Progenitor cell of endocrine pancreas (in vitro differentiated cells): ENCODE measurements at regions not wholly inside any gene's neighbourhood (a gene's known extent, or its start where the extent isn't known, plus 50 kb on each side); places are given as distances from the start of the nearest gene placed in this dataset.

Source experiments
- DNase-seq: peaks from one replicate; pipeline ENCODE4 v3.0.0; 2021; ENCODE audit warnings: low spot score; ENCODE audit not compliant: unreplicated experiment
- H3K27ac Mint-ChIP-seq: 2 replicates; pipeline ENCODE4 v1.8.0; 2021; ENCODE audit warnings: mild to moderate bottlenecking, moderate library complexity, mixed read lengths
- H3K27me3 Mint-ChIP-seq: 2 replicates; pipeline ENCODE4 v1.8.0; 2021; ENCODE audit warnings: mixed read lengths
- H3K36me3 Mint-ChIP-seq: 2 replicates; pipeline ENCODE4 v1.8.0; 2022; ENCODE audit warnings: mixed read lengths; ENCODE audit not compliant: insufficient read depth
- H3K4me1 Mint-ChIP-seq: 2 replicates; pipeline ENCODE4 v1.8.0; 2021; ENCODE audit warnings: low read depth, mixed read lengths
- H3K4me3 Mint-ChIP-seq: 2 replicates; pipeline ENCODE4 v1.8.0; 2021; ENCODE audit warnings: low read depth, mild to moderate bottlenecking, moderate library complexity, mixed read lengths
- H3K9me3 Mint-ChIP-seq: 2 replicates; pipeline ENCODE4 v1.8.0; 2021; ENCODE audit warnings: low read depth, mixed read lengths
- TF ChIP-seq, protein P1 (sequence below): fragments of 200-600 bp; sonication (generic); IDR thresholded peaks from one replicate; pipeline ENCODE4 v1.5.0; 2021; ENCODE audit warnings: antibody characterized with exemption, mild to moderate bottlenecking; ENCODE audit not compliant: unreplicated experiment

- H3K9me3 Mint-ChIP-seq, result no peaks in the 10 kb centered on the region
- no peaks in the 10 kb centered on the region for H3K36me3 Mint-ChIP-seq
- no peaks in the 10 kb centered on the region for H3K4me1 Mint-ChIP-seq
- H3K27me3 Mint-ChIP-seq, result peaks cover 30% of the 10 kb centered on the region
- peak; percentile 73 for DNase-seq
- H3K4me3 Mint-ChIP-seq, result no peak overlapping the region
- no peak overlapping the region for H3K27ac Mint-ChIP-seq
- TF ChIP-seq, protein P1, sequence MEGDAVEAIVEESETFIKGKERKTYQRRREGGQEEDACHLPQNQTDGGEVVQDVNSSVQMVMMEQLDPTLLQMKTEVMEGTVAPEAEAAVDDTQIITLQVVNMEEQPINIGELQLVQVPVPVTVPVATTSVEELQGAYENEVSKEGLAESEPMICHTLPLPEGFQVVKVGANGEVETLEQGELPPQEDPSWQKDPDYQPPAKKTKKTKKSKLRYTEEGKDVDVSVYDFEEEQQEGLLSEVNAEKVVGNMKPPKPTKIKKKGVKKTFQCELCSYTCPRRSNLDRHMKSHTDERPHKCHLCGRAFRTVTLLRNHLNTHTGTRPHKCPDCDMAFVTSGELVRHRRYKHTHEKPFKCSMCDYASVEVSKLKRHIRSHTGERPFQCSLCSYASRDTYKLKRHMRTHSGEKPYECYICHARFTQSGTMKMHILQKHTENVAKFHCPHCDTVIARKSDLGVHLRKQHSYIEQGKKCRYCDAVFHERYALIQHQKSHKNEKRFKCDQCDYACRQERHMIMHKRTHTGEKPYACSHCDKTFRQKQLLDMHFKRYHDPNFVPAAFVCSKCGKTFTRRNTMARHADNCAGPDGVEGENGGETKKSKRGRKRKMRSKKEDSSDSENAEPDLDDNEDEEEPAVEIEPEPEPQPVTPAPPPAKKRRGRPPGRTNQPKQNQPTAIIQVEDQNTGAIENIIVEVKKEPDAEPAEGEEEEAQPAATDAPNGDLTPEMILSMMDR, result peak; percentile 88
Measured at GRCh38 chr10:104580774-104581675, 60.1 kb upstream of the SORCS3 start.

DNA sequence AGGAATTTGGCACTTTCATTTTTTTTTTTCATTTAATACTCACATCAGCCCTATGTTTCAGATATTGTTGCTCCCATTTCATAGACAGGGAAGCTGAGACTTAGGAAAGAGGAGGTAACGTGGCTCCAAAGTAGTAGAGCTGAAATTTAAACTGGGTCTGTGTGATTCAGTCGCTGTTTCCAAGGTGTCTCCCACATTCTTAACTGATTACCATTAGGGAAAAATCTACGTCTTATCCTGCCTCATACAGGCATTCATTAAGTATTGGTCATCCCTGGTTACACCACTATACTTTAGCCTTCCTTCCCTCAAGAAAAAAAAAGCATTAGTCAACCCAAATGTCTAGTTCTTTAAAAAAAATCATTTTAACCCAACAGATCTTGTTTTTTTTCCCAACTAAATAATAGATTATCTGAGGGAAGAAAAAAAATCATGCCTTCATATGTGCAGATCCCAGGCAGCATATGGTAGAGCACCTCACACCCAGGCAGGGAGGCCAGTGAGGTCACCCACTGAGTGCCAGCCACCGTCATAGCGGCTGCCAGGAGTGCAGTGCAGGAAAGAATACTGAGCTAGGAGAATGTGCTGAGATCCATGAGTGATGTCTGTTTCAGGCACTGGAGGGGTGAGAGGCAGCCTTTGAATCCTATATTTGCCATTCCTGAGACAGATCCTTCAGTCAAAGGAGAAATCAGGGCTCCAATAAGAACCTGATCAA is 59.0 kb upstream of the SORCS3 start:
- peaks cover 30% of the 10 kb centered on the region for H3K27me3 Mint-ChIP-seq
- DNase-seq, result no peak
- no peak overlapping the region for H3K27ac Mint-ChIP-seq
- no peaks in the 10 kb centered on the region for H3K4me1 Mint-ChIP-seq
- no peaks in the 10 kb centered on the region for H3K9me3 Mint-ChIP-seq
- H3K36me3 Mint-ChIP-seq, result no peaks in the 10 kb centered on the region
- TF ChIP-seq, protein P1, result no peak
- no peak overlapping the region for H3K4me3 Mint-ChIP-seq

DNA sequence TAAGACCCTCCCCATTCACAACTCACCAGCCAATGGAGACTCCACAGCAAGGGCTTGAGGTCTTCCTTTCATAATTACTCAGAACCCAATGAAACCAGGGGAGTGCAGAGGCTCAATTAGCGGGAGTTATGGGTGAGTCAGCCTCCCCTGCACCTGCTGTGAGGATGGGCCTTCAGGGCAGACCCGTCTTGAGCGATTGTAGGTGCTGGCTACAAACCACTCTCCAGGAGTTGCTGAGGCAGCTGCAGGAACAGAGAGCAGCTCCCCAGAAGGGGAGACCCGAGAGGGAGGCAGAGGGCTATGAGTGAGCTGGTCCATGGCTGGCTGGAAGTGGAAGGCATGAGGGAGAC is 58.5 kb upstream of the SORCS3 start:
- no peaks in the 10 kb centered on the region for H3K4me1 Mint-ChIP-seq
- H3K27me3 Mint-ChIP-seq, result peaks cover 30% of the 10 kb centered on the region
- no peaks in the 10 kb centered on the region for H3K9me3 Mint-ChIP-seq
- no peak for DNase-seq
- H3K36me3 Mint-ChIP-seq, result no peaks in the 10 kb centered on the region
- no peak overlapping the region for H3K27ac Mint-ChIP-seq
- TF ChIP-seq, protein P1, result no peak
- H3K4me3 Mint-ChIP-seq, result no peak overlapping the region

GRCh38 chr10:104582966-104583365 is 58.1 kb upstream of the SORCS3 start:
- TF ChIP-seq, protein P1, result no peak
- DNase-seq, result no peak
- no peak overlapping the region for H3K4me3 Mint-ChIP-seq
- peaks cover 26% of the 10 kb centered on the region for H3K27me3 Mint-ChIP-seq
- no peaks in the 10 kb centered on the region for H3K4me1 Mint-ChIP-seq
- H3K27ac Mint-ChIP-seq, result no peak overlapping the region
- H3K36me3 Mint-ChIP-seq, result no peaks in the 10 kb centered on the region
- no peaks in the 10 kb centered on the region for H3K9me3 Mint-ChIP-seq

DNA sequence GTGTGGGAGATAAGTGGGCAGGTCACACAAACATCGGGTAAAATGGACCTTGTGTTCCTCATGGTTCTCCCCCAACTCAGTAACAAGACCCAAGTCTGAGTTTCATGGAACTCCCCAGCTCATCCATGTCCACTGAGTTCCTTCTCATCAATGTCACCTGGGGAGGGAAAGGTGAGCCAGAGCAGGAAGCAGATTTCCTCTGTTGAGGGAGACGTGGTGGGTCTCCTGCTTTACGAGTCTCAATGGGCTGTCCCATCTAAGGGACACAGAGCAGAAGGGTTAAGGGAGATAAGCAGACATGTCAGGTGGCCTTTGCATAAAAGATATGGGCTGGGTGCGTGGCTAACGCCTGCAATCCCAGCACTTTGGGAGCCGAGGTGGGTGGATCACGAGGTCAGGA is 56.5 kb upstream of the SORCS3 start:
- Mint-ChIP-seq H3K27me3 (peaks cover 17% of the 10 kb centered on the region), H3K27ac (no peak overlapping the region), H3K4me1 (no peaks in the 10 kb centered on the region), H3K36me3 (no peaks in the 10 kb centered on the region), H3K4me3 (no peak overlapping the region), H3K9me3 (no peaks in the 10 kb centered on the region)
- TF ChIP-seq, protein P1, result no peak
- no peak for DNase-seq
